Esophagus muscularis mucosa (tissue), 4 donors: ENCODE measurements at regions not wholly inside any gene's neighbourhood (a gene's known extent, or its start where the extent isn't known, plus 50 kb on each side); places are given as distances from the start of the nearest gene placed in this dataset.

ENCODE experiments used
- DNase-seq: peaks from one replicate; pipeline ENCODE4 v3.0.0-alpha.2; 2017; ENCODE audit errors: extremely low spot score
- H3K27ac ChIP-seq, 4 donors: fragments of 200-600 bp; sonication (generic); replicated peaks in 1 of 4; 1 replicate in 3 of 4; 2 replicates in 1 of 4; pipeline ENCODE4 v1.5.1; 2016 to 2019; ENCODE audit warnings: mild to moderate bottlenecking in 1 of 4
- H3K27me3 ChIP-seq, 4 donors: fragments of 200-600 bp; sonication (generic); one replicate each; pipeline versions ENCODE4 v1.5.1 to v1.6.0; 2016 to 2019
- H3K36me3 ChIP-seq, 4 donors: fragments of 200-600 bp; sonication (generic); one replicate each; pipeline ENCODE4 v1.5.1; 2016 to 2019
- H3K4me1 ChIP-seq, 4 donors: fragments of 200-600 bp; sonication (generic); one replicate each; pipeline ENCODE4 v1.5.1; 2016 to 2019
- H3K4me3 ChIP-seq, 4 donors: fragments of 200-600 bp; sonication (generic); 1 replicate in 2 of 4; 2 replicates in 2 of 4; pipeline ENCODE4 v1.5.1; 2016 to 2019; ENCODE audit warnings: mild to moderate bottlenecking in 4 of 4, moderate library complexity in 1 of 4
- H3K9me3 ChIP-seq, 4 donors: fragments of 200-600 bp; sonication (generic); 1 replicate in 3 of 4; 2 replicates in 1 of 4; pipeline ENCODE4 v1.5.1; 2016 to 2019
- CTCF ChIP-seq, 3 experiments: fragments of 200-600 bp in 2 of 3; fragments of 450-650 bp in 1 of 3; sonication (generic) in 2 of 3; IDR thresholded peaks; one replicate each; pipeline ENCODE4 v1.5.1; 2017 to 2019; ENCODE audit warnings: antibody characterized with exemption in 3 of 3, mild to moderate bottlenecking in 2 of 3, moderate library complexity in 1 of 3
- EP300 ChIP-seq: sonication (generic); formaldehyde crosslinking; IDR thresholded peaks from one replicate; pipeline ENCODE4 v1.6.1; 2017; ENCODE audit warnings: antibody characterized with exemption
- POLR2A ChIP-seq: fragments of 450-650 bp; IDR thresholded peaks from one replicate; pipeline ENCODE4 v1.6.1; 2017; ENCODE audit warnings: antibody characterized with exemption, moderate library complexity, mild to moderate bottlenecking, low read depth
- POLR2AphosphoS5 ChIP-seq, 2 donors: sonication (generic); formaldehyde crosslinking; IDR thresholded peaks; one replicate each; pipeline ENCODE4 v1.6.1; 2017; ENCODE audit warnings: antibody characterized with exemption in 2 of 2
- WGBS: methylation state at CpG from one replicate; pipeline ENCODE4 v1.1.5; 2018; 5-methylcytosine and 5-hydroxymethylcytosine counted together
- intact Hi-C: fragments of 100-400 bp; cut with DNase I; formaldehyde crosslinking; loops from one replicate; pipeline ENCODE4 v1.15.1; 2023

DNA sequence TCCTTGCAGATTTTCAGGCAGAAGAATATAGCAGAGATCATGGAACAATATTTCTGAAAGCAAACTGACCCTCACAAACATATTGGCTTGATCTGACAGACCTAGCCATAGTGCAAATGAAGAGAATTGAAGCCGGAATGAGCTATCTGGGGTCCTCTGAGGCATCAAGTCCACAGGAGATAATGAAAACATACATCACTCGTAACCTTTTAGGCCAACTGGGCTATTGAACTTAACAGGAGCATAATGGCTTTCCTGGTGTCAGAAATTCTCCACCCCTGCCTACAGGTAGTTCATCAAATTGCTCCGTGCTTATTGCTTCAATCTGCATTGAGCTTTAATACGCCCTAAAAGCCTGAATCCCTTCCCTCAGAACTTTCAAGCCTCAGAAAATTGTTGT lies 1414.6 kb upstream of the TENM4 start:
- no peak for DNase-seq
- 76% methylated on average over 4 of the region's 4 CpGs for WGBS
- intact Hi-C loops = no loop called here
- H3K36me3 ChIP-seq = no peaks in the 10 kb centered on the region
- H3K4me3 ChIP-seq = no peak overlapping the region
- H3K4me1 ChIP-seq = no peaks in the 10 kb centered on the region
- H3K27ac ChIP-seq = no peak overlapping the region
- no peaks in the 10 kb centered on the region for H3K9me3 ChIP-seq
- H3K27me3 ChIP-seq = no peaks in the 10 kb centered on the region
- TF ChIP-seq EP300 = no peak
- TF ChIP-seq CTCF (IDR thresholded peaks at IDR 0.05) = no peak
- no peak for TF ChIP-seq POLR2A
- TF ChIP-seq POLR2AphosphoS5 (IDR thresholded peaks at IDR 0.05) = no peak

DNA sequence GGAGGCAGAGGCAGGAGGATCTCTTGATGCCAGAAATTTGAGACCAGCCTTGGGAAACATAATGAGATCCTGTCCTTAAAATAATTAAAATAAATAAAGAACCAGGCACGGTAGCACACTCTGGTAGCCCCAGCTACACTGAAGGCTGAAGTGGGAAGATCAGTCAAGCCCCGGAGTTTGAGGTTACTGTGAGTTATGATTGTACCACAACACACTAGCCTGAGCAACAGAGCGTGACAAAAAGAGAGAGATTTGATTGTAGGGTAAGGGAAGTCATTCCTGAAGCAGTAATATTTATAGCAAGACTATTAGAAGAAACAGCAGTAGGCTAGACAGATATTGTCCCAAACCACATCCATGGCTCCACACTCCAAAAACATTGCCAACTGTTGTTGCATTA lies 1408.4 kb upstream of the TENM4 start:
- no peaks in the 10 kb centered on the region for H3K9me3 ChIP-seq
- no peaks in the 10 kb centered on the region for H3K36me3 ChIP-seq
- WGBS = 88% methylated on average over 3 of the region's 3 CpGs
- DNase-seq = no peak
- H3K27ac ChIP-seq = no peak overlapping the region
- no peaks in the 10 kb centered on the region for H3K27me3 ChIP-seq
- H3K4me3 ChIP-seq = no peak overlapping the region
- TF ChIP-seq POLR2AphosphoS5 (IDR thresholded peaks at IDR 0.05) (no peak), EP300 (no peak), POLR2A (no peak), CTCF (IDR thresholded peaks at IDR 0.05) (no peak)
- intact Hi-C loops = no loop called here
- H3K4me1 ChIP-seq = no peaks in the 10 kb centered on the region

DNA sequence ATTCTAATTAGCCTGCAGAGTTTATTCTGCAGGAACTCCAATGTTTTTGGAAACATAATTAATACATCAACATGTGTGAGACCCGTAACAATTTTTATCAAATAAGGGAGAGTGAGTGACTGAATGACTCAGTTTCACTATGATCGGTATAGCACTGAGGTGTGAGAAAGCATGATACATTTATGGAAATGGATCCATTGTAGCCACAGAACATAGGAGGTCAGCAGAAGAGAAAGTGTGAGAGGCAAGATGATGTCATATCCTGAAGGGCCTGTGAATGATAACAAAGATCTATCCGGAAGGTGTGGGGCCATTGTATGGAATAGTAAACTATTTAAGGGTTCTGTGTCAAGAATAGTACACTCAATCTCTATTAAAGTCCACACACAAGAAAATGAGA lies 1406.1 kb upstream of the TENM4 start:
- WGBS = 59% methylated on average over 3 of the region's 3 CpGs

DNA sequence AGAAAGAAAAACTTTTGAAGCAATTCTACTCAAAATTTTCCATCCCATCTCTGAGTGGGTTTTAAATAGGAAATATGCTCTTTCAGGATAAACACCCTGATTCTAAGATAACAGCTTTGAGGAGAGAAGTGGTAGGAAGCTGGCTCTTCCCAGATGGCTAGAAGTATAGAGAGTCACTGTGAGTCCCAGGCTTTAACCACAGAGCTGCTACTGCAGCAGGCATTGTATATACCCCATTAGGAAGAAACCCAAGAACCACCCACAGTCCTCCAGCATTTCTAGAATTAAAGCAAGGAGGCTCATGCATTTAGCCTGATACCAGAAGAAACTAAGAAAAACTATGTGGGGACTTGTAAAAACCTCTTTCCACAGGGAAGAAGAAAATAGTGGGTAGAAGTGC lies 1405.6 kb upstream of the TENM4 start:
- Histone ChIP-seq H3K36me3 (no peaks in the 10 kb centered on the region), H3K4me1 (no peaks in the 10 kb centered on the region), H3K27ac (no peak overlapping the region), H3K27me3 (no peaks in the 10 kb centered on the region), H3K4me3 (no peak overlapping the region), H3K9me3 (no peaks in the 10 kb centered on the region)
- intact Hi-C loops = no loop called here
- TF ChIP-seq POLR2AphosphoS5 (IDR thresholded peaks at IDR 0.05) = no peak
- TF ChIP-seq EP300 = no peak
- TF ChIP-seq POLR2A = no peak
- no peak for TF ChIP-seq CTCF (IDR thresholded peaks at IDR 0.05)
- DNase-seq = no peak

More for the DNA sequence above, 1406.1 kb upstream of the TENM4 start:
- Histone ChIP-seq H3K4me1 (no peaks in the 10 kb centered on the region), H3K36me3 (no peaks in the 10 kb centered on the region), H3K27ac (no peak overlapping the region), H3K4me3 (no peak overlapping the region), H3K27me3 (no peaks in the 10 kb centered on the region), H3K9me3 (no peaks in the 10 kb centered on the region)
- DNase-seq = no peak
- intact Hi-C loops = no loop called here
- TF ChIP-seq EP300 = no peak
- no peak for TF ChIP-seq CTCF (IDR thresholded peaks at IDR 0.05)
- no peak for TF ChIP-seq POLR2AphosphoS5 (IDR thresholded peaks at IDR 0.05)
- TF ChIP-seq POLR2A = no peak

DNA sequence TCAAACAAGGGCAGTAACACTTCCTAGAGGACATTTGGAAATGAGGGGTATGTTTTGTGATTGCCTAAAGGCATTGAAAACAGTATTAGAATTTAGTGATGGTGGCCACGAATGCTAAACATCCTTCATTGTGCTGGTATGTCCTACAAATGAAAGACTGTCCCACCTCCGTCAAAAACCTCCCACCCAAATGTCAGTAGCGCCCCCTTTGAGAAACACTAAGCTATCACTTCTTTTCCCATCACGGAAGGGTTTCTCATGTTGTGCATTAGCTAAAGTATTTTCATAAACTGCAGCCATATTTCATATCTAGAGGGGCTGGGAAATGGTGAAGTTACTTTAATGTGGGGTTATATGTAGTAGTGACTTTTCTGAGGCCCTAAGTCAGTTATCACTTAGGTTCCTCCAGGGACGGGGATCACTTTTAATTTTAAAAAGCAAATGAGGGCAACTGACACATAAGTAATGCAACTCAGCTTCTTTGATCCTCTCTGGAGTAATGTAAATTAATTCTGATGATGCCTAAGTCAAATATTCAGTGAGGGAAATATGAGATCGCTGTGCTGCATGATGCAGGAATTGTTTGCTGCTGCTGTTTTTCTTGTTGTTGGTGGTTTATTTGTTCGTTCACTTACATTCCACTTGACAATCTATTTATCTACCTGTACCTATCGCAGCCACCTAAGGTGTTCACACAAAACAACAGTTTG lies 1403.4 kb upstream of the TENM4 start:
- WGBS = 80% methylated on average over 8 of the region's 8 CpGs
- H3K4me1 ChIP-seq = no peaks in the 10 kb centered on the region
- H3K27ac ChIP-seq = no peak overlapping the region
- no peak overlapping the region for H3K4me3 ChIP-seq
- DNase-seq = no peak
- H3K9me3 ChIP-seq = no peaks in the 10 kb centered on the region
- intact Hi-C loops = no loop called here
- no peak for TF ChIP-seq POLR2AphosphoS5 (IDR thresholded peaks at IDR 0.05)
- no peak for TF ChIP-seq POLR2A
- no peak for TF ChIP-seq CTCF (IDR thresholded peaks at IDR 0.05)
- no peak for TF ChIP-seq EP300
- no peaks in the 10 kb centered on the region for H3K36me3 ChIP-seq
- H3K27me3 ChIP-seq = no peaks in the 10 kb centered on the region
